22Rv1 (cell line): ENCODE measurements at regions not wholly inside any gene's neighbourhood (a gene's known extent, or its start where the extent isn't known, plus 50 kb on each side); places are given as distances from the start of the nearest gene placed in this dataset.

ENCODE experiments used
- ZFX ChIP-seq: fragments of 450-650 bp; IDR thresholded peaks from 2 replicates; pipeline ENCODE4 v1.6.1; 2017; ENCODE audit warnings: antibody characterized with exemption, borderline replicate concordance
- TF ChIP-seq, protein P1 (sequence below): fragments of 450-650 bp; IDR thresholded peaks from 2 replicates; pipeline ENCODE4 v1.5.1; 2017; ENCODE audit warnings: mild to moderate bottlenecking

DNA sequence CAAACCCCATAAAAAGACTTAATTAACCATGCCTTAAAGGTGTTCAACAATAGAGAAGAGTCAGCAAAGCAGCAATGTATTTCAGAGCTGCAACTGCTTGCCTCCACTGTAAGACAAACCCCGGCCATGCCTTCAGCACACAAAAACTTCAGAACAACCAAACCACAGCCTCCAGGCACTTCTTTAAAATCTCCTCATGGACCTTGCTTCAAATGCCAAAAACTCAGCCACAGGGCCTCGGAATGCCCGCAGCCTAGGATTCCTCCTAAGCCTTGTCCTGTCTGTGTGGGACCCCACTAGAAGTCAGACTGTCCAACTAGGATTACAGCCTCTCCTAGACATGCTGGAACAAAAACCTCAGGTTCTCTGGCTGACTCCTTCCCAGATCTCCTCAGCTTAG, 208.1 kb upstream of the DUSP10 start:
- TF ChIP-seq, protein P1, sequence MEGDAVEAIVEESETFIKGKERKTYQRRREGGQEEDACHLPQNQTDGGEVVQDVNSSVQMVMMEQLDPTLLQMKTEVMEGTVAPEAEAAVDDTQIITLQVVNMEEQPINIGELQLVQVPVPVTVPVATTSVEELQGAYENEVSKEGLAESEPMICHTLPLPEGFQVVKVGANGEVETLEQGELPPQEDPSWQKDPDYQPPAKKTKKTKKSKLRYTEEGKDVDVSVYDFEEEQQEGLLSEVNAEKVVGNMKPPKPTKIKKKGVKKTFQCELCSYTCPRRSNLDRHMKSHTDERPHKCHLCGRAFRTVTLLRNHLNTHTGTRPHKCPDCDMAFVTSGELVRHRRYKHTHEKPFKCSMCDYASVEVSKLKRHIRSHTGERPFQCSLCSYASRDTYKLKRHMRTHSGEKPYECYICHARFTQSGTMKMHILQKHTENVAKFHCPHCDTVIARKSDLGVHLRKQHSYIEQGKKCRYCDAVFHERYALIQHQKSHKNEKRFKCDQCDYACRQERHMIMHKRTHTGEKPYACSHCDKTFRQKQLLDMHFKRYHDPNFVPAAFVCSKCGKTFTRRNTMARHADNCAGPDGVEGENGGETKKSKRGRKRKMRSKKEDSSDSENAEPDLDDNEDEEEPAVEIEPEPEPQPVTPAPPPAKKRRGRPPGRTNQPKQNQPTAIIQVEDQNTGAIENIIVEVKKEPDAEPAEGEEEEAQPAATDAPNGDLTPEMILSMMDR = no peak
- TF ChIP-seq ZFX = no peak
